K562 (cell line): ENCODE measurements at regions not wholly inside any gene's neighbourhood (a gene's known extent, or its start where the extent isn't known, plus 50 kb on each side); places are given as distances from the start of the nearest gene placed in this dataset.

Source experiments
- ATAC-seq: fragments of 200-7000 bp; cut with Tn5 transposase; 3 replicates; pipeline ENCODE4 v1.9.1; 2020; ENCODE audit warnings: moderate library complexity
- BruUV-seq: library from RNA; stranded (reverse); fragments of 400-500 nt; replicated peaks from 2 replicates; lab custom pipeline; 2021; lab: Mats Ljungman, UMichigan
- CTCF ChIA-PET: fragments of 300-600 bp; formaldehyde crosslinking; extraction: SDS; loops from one replicate; lab custom pipeline; 2021; ENCODE audit warnings: low intra/inter-chr PET ratio; lab: Yijun Ruan, JAX
- POLR2A ChIA-PET: fragments of 300-600, 350-650 bp; sonication (Branson Sonifier 250); formaldehyde crosslinking; extraction: SDS; loops from one replicate; lab custom pipeline; 2021; ENCODE audit warnings: antibody characterized with exemption, inconsistent platforms; lab: Yijun Ruan, JAX
- DNase-seq, 4 experiments: peaks; one replicate each; pipeline versions ENCODE4 v3.0.0 to v3.0.0-alpha.2; 2011 to 2018; ENCODE audit warnings: low spot score in 3 of 4, mixed read lengths in 3 of 4; ENCODE audit errors: extremely low read depth in 1 of 4
- FAIRE-seq: peaks from 2 replicates; lab custom pipeline; 2011; peaks lifted over from hg19 to GRCh38; lab: Jason Lieb, UNC
- H2AFZ ChIP-seq: 2 replicates; pipeline ENCODE4 v1.6.0; 2011; ENCODE audit warnings: low read depth, low read length, control low read depth, inconsistent platforms
- H3K27ac ChIP-seq: fragments of 200-600 bp; 3 replicates; pipeline ENCODE4 v1.8.0; 2011; ENCODE audit warnings: low read depth, mild to moderate bottlenecking, control low read depth, inconsistent platforms, low read length, moderate library complexity, mixed read lengths; ENCODE audit errors: extremely low read depth
- H3K27me3 ChIP-seq, 2 experiments: fragments of 300-600 bp in 1 of 2; 2 replicates in 1 of 2; 3 replicates in 1 of 2; pipeline versions ENCODE4 v1.6.0 to v1.8.0; 2011; ENCODE audit warnings: inconsistent platforms in 2 of 2, low read length in 2 of 2, mild to moderate bottlenecking in 1 of 2, mixed read lengths in 1 of 2, moderate library complexity in 1 of 2; ENCODE audit not compliant: control insufficient read depth in 2 of 2, insufficient read depth in 2 of 2
- H3K36me3 ChIP-seq: fragments of 300-600 bp; 3 replicates; pipeline ENCODE4 v1.8.0; 2011; ENCODE audit warnings: mild to moderate bottlenecking, low read length, inconsistent platforms; ENCODE audit not compliant: control insufficient read depth, insufficient read depth
- H3K4me1 ChIP-seq, 2 experiments: fragments of 200-600 bp in 1 of 2; replicated peaks in 1 of 2; 2 replicates in 1 of 2; 3 replicates in 1 of 2; pipeline versions ENCODE4 v1.5.1 to v1.8.0; 2011; ENCODE audit warnings: inconsistent platforms in 2 of 2, low read length in 2 of 2, mild to moderate bottlenecking in 1 of 2, mixed read lengths in 1 of 2, moderate library complexity in 1 of 2; ENCODE audit not compliant: control insufficient read depth in 2 of 2, insufficient read depth in 2 of 2
- H3K4me2 ChIP-seq: 2 replicates; pipeline ENCODE4 v1.6.1; 2011; ENCODE audit warnings: low read length, control low read depth, inconsistent platforms, mixed read lengths; ENCODE audit not compliant: insufficient read depth
- H3K4me3 ChIP-seq: fragments of 200-600 bp; sonication (generic), shearing (Covaris generic); 2 replicates; pipeline ENCODE4 v1.5.1; 2016; ENCODE audit warnings: control low read depth, inconsistent platforms
- H3K79me2 ChIP-seq: fragments of 200-600 bp; 3 replicates; pipeline ENCODE4 v1.8.0; 2011; ENCODE audit warnings: low read length, inconsistent platforms; ENCODE audit not compliant: control insufficient read depth, insufficient read depth
- H3K9ac ChIP-seq, 2 experiments: 2 replicates each; pipeline versions ENCODE4 v1.6.0 to v1.6.1; 2011; ENCODE audit warnings: low read depth in 2 of 2, low read length in 2 of 2, control low read depth in 1 of 2, inconsistent platforms in 1 of 2, mild to moderate bottlenecking in 1 of 2, mixed read lengths in 1 of 2; ENCODE audit not compliant: insufficient read depth in 1 of 2
- H3K9me1 ChIP-seq: one replicate; pipeline ENCODE4 v1.6.0; 2011; ENCODE audit warnings: inconsistent platforms, mild to moderate bottlenecking, low read length, moderate library complexity; ENCODE audit not compliant: control insufficient read depth, insufficient read depth
- H3K9me3 ChIP-seq: replicated peaks from 2 replicates; pipeline ENCODE4 v1.5.1; 2011; ENCODE audit warnings: low read depth, low read length, inconsistent platforms; ENCODE audit not compliant: control insufficient read depth, insufficient read depth
- H4K20me1 ChIP-seq: replicated peaks from 2 replicates; pipeline ENCODE4 v1.6.1; 2011; ENCODE audit warnings: low read length, inconsistent platforms, mixed read lengths; ENCODE audit not compliant: control insufficient read depth, insufficient read depth
- BDP1 ChIP-seq: IDR thresholded peaks from 3 replicates; pipeline ENCODE4 v1.6.1; 2011; ENCODE audit not compliant: insufficient read length, insufficient read depth
- PCBP2 ChIP-seq: fragments of 200-400 bp; formaldehyde crosslinking; IDR thresholded peaks from 2 replicates; pipeline ENCODE4 v1.6.1; 2018; ENCODE audit warnings: low read length, low read depth, mild to moderate bottlenecking, moderate library complexity; ENCODE audit not compliant: poor library complexity, severe bottlenecking
- POLR3G ChIP-seq: IDR thresholded peaks from 2 replicates; pipeline ENCODE4 v1.6.1; 2011; ENCODE audit not compliant: insufficient read length, insufficient replicate concordance; ENCODE audit errors: extremely low read depth
- ZC3H4 ChIP-seq: sonication (generic); formaldehyde crosslinking; IDR thresholded peaks from 2 replicates; pipeline ENCODE4 v1.9.0; 2021; ENCODE audit warnings: missing genetic modification reagents, borderline replicate concordance
- ZNF140 ChIP-seq: fragments of 250-450 bp; sonication (Bioruptor Pico); IDR thresholded peaks from 2 replicates; pipeline ENCODE4 v1.8.0; 2021; ENCODE audit warnings: moderate library complexity, mild to moderate bottlenecking, inconsistent platforms
- ZNF3 ChIP-seq: fragments of 250-450 bp; sonication (Bioruptor Pico); IDR thresholded peaks from 2 replicates; pipeline ENCODE4 v1.5.0; 2021; ENCODE audit warnings: mild to moderate bottlenecking, moderate library complexity
- ZNF324 ChIP-seq: fragments of 250-450 bp; sonication (Bioruptor Pico); IDR thresholded peaks from 2 replicates; pipeline ENCODE4 v1.4.0; 2020; ENCODE audit warnings: mild to moderate bottlenecking
- WGBS: fragments of 100-300 bp; shearing (Covaris generic); methylation state at CpG from one replicate; pipeline ENCODE4 v1.1.6; 2016; ENCODE audit warnings: low coverage, mixed read lengths; ENCODE audit not compliant: insufficient coverage; ENCODE audit errors: missing lambda C conversion rate; 5-methylcytosine and 5-hydroxymethylcytosine counted together
- in situ Hi-C: fragments of 300-500 bp; cut with MboI; formaldehyde crosslinking; loops from 4 replicates; pipeline ENCODE4 v1.15.0; 2018; ENCODE audit warnings: inconsistent platforms, mixed read lengths
- intact Hi-C: fragments of 100-400 bp; cut with micrococcal nuclease; formaldehyde crosslinking; loops from 2 replicates; pipeline ENCODE4 v1.14.2; 2022
- TF ChIP-seq, protein P1 (sequence below): fragments of 200-800 bp; sonication (Bioruptor generic); IDR thresholded peaks from 2 replicates; pipeline ENCODE4 v1.6.1; 2017; ENCODE audit warnings: missing genetic modification characterization, missing compliant biosample characterization

- CTCF ChIA-PET = no interaction called here
- intact Hi-C loops = no loop called here
- TF ChIP-seq, protein P1, sequence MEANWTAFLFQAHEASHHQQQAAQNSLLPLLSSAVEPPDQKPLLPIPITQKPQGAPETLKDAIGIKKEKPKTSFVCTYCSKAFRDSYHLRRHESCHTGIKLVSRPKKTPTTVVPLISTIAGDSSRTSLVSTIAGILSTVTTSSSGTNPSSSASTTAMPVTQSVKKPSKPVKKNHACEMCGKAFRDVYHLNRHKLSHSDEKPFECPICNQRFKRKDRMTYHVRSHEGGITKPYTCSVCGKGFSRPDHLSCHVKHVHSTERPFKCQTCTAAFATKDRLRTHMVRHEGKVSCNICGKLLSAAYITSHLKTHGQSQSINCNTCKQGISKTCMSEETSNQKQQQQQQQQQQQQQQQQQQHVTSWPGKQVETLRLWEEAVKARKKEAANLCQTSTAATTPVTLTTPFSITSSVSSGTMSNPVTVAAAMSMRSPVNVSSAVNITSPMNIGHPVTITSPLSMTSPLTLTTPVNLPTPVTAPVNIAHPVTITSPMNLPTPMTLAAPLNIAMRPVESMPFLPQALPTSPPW (CRISPR knock-in tag) = no peak
- no peak for TF ChIP-seq ZNF3 (CRISPR knock-in tag)
- TF ChIP-seq ZC3H4 (CRISPR knock-in tag) = no peak
- no peak for TF ChIP-seq ZNF324 (CRISPR knock-in tag)
- TF ChIP-seq POLR3G = no peak
- no peak for TF ChIP-seq BDP1
- TF ChIP-seq PCBP2 = no peak
- TF ChIP-seq ZNF140 = no peak
Observed at GRCh38 chr5:164861610-164862009, 1356.2 kb downstream of the MAT2B start.

More at GRCh38 chr5:164861610-164862009, 1356.2 kb downstream of the MAT2B start:
- Histone ChIP-seq H3K9me1 (no peaks in the 10 kb centered on the region), H3K27me3 (no peaks in the 10 kb centered on the region), H3K4me1 (no peaks in the 10 kb centered on the region), H3K9me3 (no peaks in the 10 kb centered on the region; the same call in 1 of the 2 replicates), H3K9ac (no peak overlapping the region), H3K4me2 (no peak overlapping the region), H4K20me1 (no peaks in the 10 kb centered on the region), H3K36me3 (no peaks in the 10 kb centered on the region), H3K27ac (no peak overlapping the region), H3K79me2 (no peaks in the 10 kb centered on the region), H3K4me3 (no peak overlapping the region), H2AFZ (no peak overlapping the region)
- WGBS = 0% methylated on average over 1 of the region's 1 CpG
- DNase-seq (no peak), ATAC-seq (no peak), FAIRE-seq (no peak)
- no TSS peak for BruUV-seq
- in situ Hi-C loops = no loop called here
- POLR2A ChIA-PET = no interaction called here
